GM20000 (cell line): ENCODE measurements at regions not wholly inside any gene's neighbourhood (a gene's known extent, or its start where the extent isn't known, plus 50 kb on each side); places are given as distances from the start of the nearest gene placed in this dataset.

Experiments used
- DNase-seq: peaks from one replicate; pipeline ENCODE4 v3.0.0; 2012; ENCODE audit warnings: low spot score
- TF ChIP-seq, protein P1 (sequence below): IDR thresholded peaks from 2 replicates; pipeline ENCODE4 v1.5.1; 2012; ENCODE audit warnings: mild to moderate bottlenecking, control low read depth; ENCODE audit errors: extremely low read depth, missing control alignments

DNA sequence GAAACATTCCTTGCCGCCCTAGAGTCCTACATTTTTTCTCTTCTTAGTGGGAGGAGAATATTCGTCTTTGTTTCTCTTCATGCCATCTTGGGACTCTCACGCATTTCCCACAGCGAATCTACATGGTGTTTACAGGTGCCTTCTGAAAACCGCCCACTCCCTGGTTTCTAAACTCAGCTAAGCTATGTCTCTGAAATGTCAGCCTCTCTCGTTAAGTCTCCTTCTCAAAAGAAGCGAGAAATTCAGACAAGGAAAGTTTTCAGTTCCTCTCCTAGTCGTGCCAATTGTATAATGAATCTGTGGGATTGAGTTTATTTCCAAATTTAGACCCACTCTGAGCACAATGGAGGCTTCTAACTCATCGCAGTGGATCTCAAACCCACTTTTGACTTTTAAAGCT, 186.8 kb upstream of the NFIB start:
- no peak for DNase-seq

DNA sequence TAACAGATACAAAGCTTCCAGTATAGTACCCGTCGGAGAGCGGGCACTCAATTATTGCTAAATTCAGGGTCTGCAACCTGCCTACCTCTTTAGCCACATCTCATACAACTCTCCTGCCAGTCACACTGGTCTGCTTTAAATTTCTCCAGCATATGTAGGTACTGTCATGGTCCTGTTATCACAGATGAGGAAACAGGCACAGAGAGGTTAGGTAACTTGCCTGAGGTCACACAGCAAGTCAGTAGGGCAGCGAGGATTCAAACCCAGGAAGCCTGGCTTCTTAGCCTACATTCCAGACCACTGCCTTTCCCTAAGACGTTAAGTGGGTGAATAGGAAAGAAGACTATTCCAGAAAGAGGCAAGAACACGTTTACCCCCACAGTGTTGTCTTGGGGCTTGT, 186.0 kb upstream of the NFIB start:
- TF ChIP-seq, protein P1, sequence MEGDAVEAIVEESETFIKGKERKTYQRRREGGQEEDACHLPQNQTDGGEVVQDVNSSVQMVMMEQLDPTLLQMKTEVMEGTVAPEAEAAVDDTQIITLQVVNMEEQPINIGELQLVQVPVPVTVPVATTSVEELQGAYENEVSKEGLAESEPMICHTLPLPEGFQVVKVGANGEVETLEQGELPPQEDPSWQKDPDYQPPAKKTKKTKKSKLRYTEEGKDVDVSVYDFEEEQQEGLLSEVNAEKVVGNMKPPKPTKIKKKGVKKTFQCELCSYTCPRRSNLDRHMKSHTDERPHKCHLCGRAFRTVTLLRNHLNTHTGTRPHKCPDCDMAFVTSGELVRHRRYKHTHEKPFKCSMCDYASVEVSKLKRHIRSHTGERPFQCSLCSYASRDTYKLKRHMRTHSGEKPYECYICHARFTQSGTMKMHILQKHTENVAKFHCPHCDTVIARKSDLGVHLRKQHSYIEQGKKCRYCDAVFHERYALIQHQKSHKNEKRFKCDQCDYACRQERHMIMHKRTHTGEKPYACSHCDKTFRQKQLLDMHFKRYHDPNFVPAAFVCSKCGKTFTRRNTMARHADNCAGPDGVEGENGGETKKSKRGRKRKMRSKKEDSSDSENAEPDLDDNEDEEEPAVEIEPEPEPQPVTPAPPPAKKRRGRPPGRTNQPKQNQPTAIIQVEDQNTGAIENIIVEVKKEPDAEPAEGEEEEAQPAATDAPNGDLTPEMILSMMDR, result no peak
- no peak for DNase-seq

More for the DNA sequence above, 186.8 kb upstream of the NFIB start:
- TF ChIP-seq, protein P1, result no peak

DNA sequence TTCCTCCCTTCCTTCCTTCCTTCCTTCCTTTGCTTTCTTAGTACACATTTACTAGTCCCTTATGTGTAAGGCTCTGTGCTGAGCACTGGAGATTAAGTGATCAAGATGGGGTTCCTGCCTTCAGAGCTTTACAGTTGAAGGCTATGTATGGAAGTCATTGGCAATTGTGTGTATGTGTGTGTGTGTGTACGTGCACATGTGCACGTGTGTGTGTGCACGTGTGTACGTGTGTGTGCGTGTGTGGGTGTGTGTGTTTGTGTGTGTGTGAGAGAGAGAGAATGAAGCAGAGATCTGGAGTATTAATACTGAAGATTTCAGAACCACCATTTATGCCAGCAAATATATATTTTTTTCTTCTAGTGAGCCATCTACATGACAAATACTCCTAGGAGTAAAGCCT, 184.9 kb upstream of the NFIB start:
- TF ChIP-seq, protein P1, result no peak
- no peak for DNase-seq

DNA sequence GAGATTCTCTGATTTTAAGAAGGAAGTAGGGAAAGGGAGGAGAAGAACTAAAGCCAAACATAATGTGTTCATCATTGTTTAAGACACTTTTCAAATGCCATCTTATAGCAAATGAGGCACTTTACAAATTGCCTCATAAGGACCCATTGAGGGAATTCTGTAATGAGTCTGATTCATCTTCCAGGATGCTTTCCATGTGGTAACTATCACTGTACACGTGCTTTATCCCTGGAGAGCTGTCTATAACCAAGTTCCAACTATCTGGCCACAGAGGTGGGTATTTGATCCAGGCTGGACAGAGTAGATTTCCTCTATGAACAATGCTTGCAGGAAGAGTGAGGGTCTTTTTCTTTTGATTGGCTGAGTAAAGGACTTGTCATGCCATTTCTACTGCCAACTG, 183.5 kb upstream of the NFIB start:
- TF ChIP-seq, protein P1, result no peak
- DNase-seq, result no peak

DNA sequence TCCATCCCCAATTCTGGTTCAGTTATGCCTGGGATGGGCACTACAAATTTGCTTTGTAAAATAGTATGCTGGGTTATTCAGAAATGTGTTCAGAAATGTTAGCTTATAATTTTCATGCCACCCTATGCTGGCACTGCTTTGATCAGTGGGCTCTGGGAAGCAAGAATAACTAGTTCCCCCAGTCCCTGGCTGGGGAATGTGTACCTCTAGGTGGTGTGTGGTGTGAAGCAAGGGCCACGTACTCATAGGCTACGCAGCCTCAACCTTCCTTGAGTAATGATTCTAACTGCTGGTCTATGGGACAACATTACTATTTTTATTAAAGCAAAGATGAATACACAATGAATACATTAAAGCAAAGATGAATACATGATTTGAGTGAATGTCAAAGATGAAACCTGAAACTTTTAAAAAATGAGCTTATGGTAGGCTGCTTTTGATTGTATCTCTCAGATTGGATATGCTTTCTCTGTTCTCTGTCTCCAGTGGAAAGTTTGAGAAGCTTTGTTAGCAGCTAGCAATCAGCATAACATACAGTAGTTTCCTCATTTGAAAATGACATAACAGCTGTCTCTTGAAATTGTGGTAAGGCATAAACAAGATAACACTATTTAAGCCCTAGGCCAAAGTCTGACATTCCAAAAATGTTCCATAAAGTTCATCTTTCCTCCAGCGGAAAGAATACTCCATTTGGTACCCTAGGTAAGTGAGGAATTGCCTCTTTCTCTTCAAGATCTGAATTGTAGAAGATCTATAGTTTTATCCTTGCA, 174.7 kb upstream of the NFIB start:
- no peak for DNase-seq
- TF ChIP-seq, protein P1, result no peak

DNA sequence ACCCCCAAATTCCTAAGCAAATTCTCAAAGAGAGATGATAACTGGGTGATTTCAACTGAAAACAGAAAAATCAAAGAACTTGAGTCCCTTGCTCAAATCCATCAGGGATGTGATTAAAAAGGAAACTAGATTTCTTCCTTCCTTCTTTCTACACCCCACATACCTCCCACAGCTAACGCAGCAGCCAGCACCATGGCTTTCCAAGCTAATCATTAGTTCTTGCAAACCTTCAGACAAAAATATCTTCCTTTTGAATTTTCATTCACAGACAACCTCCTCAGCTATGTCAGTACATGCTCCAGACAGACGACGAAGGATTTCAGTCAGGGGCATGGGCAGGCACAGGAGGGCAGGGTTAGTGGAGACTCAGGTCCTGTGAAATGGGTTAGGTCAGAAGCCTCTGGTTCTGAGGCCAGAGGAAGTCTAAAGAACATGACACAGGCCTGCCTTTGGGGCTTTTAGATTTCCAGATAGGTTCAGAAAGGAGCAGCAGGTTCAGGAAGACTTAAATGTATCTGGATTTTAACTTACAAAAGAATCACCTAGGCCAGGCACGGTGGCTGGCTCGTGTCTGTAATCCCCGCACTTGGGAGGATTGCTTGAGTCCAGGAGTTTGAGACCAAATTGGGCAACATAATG, 173.7 kb upstream of the NFIB start:
- DNase-seq, result no peak
- TF ChIP-seq, protein P1, result no peak

DNA sequence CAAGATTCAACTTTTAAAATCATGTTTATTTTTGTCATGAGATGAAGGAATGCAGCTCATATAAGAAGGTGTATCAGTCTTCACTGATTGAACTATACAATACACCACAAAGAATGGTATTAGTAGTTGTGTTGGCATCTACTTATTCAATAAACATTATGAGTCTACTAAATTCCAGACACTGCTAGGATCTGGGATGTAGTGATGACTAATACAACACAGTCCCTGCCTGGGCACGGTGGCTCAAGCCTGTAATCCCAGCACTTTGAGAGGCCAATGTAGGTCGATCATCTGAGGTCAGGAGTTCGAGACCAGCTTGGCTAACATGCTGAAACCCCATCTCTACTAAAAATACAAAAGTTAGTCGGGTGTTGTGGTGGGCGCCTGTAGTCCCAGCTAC, 171.4 kb upstream of the NFIB start:
- no peak for DNase-seq
- TF ChIP-seq, protein P1, result no peak
